HEK293T (cell line): ENCODE measurements at regions not wholly inside any gene's neighbourhood (a gene's known extent, or its start where the extent isn't known, plus 50 kb on each side); places are given as distances from the start of the nearest gene placed in this dataset.

Experiments used
- BHLHE40 ChIP-seq: fragments of 450-650 bp; IDR thresholded peaks from 2 replicates; pipeline ENCODE4 v1.6.1; 2016; ENCODE audit warnings: mild to moderate bottlenecking, moderate library complexity, borderline replicate concordance
- FOXM1 ChIP-seq: fragments of 450-650 bp; IDR thresholded peaks from 2 replicates; pipeline ENCODE4 v1.6.1; 2017; ENCODE audit warnings: mild to moderate bottlenecking, borderline replicate concordance
- HDGF ChIP-seq: fragments of 450-650 bp; IDR thresholded peaks from 2 replicates; pipeline ENCODE4 v1.6.1; 2017; ENCODE audit warnings: antibody characterized with exemption, borderline replicate concordance
- SUZ12 ChIP-seq: fragments of 450-650 bp; IDR thresholded peaks from 2 replicates; pipeline ENCODE4 v1.6.1; 2016; ENCODE audit warnings: mild to moderate bottlenecking
- TARDBP ChIP-seq: fragments of 450-650 bp; IDR thresholded peaks from 2 replicates; pipeline ENCODE4 v1.6.1; 2016
- TF ChIP-seq, protein P1 (sequence below): fragments of 450-650 bp; IDR thresholded peaks from 2 replicates; pipeline ENCODE4 v1.6.1; 2016

DNA sequence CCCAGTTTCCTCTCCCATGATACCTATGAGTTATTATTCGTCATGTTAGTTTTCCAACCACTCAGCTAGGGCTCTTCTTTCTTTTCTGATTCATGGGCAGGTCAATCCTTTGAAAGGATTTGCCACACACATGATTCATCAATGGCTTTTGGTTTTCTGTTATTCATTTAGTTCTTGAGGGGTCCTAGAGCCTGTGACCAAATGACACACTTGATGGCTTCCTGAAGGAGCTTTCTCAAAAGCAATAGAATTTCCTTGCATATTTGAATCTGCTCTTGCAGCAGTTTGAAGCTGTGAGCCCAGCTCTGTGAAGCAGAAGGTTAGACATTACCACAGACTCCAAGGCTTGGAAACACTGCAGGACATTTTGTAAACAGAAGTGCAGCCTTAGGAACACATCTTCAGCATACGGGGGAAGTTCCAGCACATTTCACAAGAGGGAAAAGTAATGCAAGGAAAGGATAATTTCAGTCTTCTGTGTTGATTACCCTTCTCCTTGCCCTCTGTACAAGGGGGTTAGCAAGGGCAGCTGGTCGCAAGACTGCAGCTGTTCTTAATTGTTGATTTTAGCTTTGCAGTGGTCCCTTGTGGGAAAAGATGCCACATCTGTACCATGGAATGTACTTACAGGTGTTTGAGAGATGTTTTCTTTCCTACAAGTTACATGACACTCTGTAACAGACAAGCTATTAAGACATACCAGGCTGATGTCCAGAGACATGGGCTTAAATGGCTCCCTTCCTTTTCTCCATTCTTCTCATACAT lies 338.6 kb downstream of the KCNRG start:
- TF ChIP-seq, protein P1, sequence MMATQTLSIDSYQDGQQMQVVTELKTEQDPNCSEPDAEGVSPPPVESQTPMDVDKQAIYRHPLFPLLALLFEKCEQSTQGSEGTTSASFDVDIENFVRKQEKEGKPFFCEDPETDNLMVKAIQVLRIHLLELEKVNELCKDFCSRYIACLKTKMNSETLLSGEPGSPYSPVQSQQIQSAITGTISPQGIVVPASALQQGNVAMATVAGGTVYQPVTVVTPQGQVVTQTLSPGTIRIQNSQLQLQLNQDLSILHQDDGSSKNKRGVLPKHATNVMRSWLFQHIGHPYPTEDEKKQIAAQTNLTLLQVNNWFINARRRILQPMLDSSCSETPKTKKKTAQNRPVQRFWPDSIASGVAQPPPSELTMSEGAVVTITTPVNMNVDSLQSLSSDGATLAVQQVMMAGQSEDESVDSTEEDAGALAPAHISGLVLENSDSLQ: no peak
- TF ChIP-seq FOXM1: no peak
- no peak for TF ChIP-seq HDGF
- TF ChIP-seq TARDBP: no peak
- no peak for TF ChIP-seq BHLHE40
- TF ChIP-seq SUZ12: no peak
